WTC11 (cell line): ENCODE measurements at regions not wholly inside any gene's neighbourhood (a gene's known extent, or its start where the extent isn't known, plus 50 kb on each side); places are given as distances from the start of the nearest gene placed in this dataset.

Experiments used
- ATAC-seq: fragments of 200-7000 bp; cut with Tn5 transposase; 2 replicates; pipeline ENCODE4 v1.10.0; 2021; ENCODE audit warnings: mild to moderate bottlenecking, moderate library complexity
- CTCF ChIA-PET: fragments of 300-600 bp; sonication (Branson Sonifier 250); formaldehyde crosslinking; loops from one replicate; lab custom pipeline; 2021; ENCODE audit warnings: antibody characterized with exemption; lab: Charles Lee
- POLR2A ChIA-PET: fragments of 350-600 bp; sonication (Branson Sonifier 250); formaldehyde crosslinking; loops from one replicate; lab custom pipeline; 2021; ENCODE audit warnings: antibody characterized with exemption; lab: Charles Lee
- DNase-seq: peaks from one replicate; pipeline ENCODE4 v3.0.0; 2021; ENCODE audit warnings: low spot score
- H3K27ac Mint-ChIP-seq: 2 replicates; pipeline ENCODE4 v1.8.0; 2021; ENCODE audit warnings: mixed read lengths
- H3K27me3 Mint-ChIP-seq: 2 replicates; pipeline ENCODE4 v1.8.0; 2021; ENCODE audit warnings: low read depth, mild to moderate bottlenecking, moderate library complexity, mixed read lengths
- H3K36me3 Mint-ChIP-seq: 2 replicates; pipeline ENCODE4 v1.8.0; 2021; ENCODE audit warnings: mixed read lengths
- H3K4me1 Mint-ChIP-seq: 2 replicates; pipeline ENCODE4 v1.8.0; 2022; ENCODE audit warnings: mixed read lengths
- H3K4me3 Mint-ChIP-seq: 2 replicates; pipeline ENCODE4 v1.8.0; 2021; ENCODE audit warnings: mild to moderate bottlenecking, moderate library complexity, mixed read lengths
- H3K9me3 Mint-ChIP-seq: 2 replicates; pipeline ENCODE4 v1.8.0; 2021; ENCODE audit warnings: mixed read lengths
- E2F5 ChIP-seq: sonication (generic); formaldehyde crosslinking; IDR thresholded peaks from 2 replicates; pipeline ENCODE4 v1.8.1; 2022; ENCODE audit warnings: mild to moderate bottlenecking, moderate library complexity, missing genetic modification reagents
- ESRRA ChIP-seq: sonication (generic); formaldehyde crosslinking; IDR thresholded peaks from 2 replicates; pipeline ENCODE4 v1.8.1; 2022; ENCODE audit warnings: mild to moderate bottlenecking, missing genetic modification reagents, borderline replicate concordance
- ETV6 ChIP-seq: sonication (generic); formaldehyde crosslinking; IDR thresholded peaks from 2 replicates; pipeline ENCODE4 v1.8.1; 2022; ENCODE audit warnings: mild to moderate bottlenecking, missing genetic modification reagents
- FOXJ3 ChIP-seq: sonication (generic); formaldehyde crosslinking; IDR thresholded peaks from 2 replicates; pipeline ENCODE4 v1.9.0; 2021; ENCODE audit warnings: missing genetic modification reagents, mild to moderate bottlenecking, borderline replicate concordance
- FOXK1 ChIP-seq: sonication (generic); formaldehyde crosslinking; IDR thresholded peaks from 2 replicates; pipeline ENCODE4 v1.8.0; 2022; ENCODE audit warnings: mild to moderate bottlenecking, moderate library complexity, missing genetic modification reagents
- FOXP4 ChIP-seq: sonication (generic); formaldehyde crosslinking; IDR thresholded peaks from 2 replicates; pipeline ENCODE4 v1.8.0; 2022; ENCODE audit warnings: mild to moderate bottlenecking, missing genetic modification reagents
- GTF2I ChIP-seq: fragments of 250-450 bp; sonication (Bioruptor Pico); conservative IDR thresholded peaks from 2 replicates; pipeline ENCODE4 v1.4.0; 2021; ENCODE audit warnings: mild to moderate bottlenecking
- HMGXB4 ChIP-seq: sonication (generic); formaldehyde crosslinking; IDR thresholded peaks from 2 replicates; pipeline ENCODE4 v1.8.1; 2023; ENCODE audit warnings: mild to moderate bottlenecking, moderate library complexity, missing genetic modification reagents
- JAZF1 ChIP-seq: fragments of 250-450 bp; sonication (Bioruptor Pico); IDR thresholded peaks from 2 replicates; pipeline ENCODE4 v1.9.0; 2021; ENCODE audit warnings: moderate library complexity, mild to moderate bottlenecking, inconsistent platforms
- MYBL2 ChIP-seq: sonication (generic); formaldehyde crosslinking; IDR thresholded peaks from 2 replicates; pipeline ENCODE4 v1.8.1; 2023; ENCODE audit warnings: mild to moderate bottlenecking, moderate library complexity, missing genetic modification reagents
- NFATC4 ChIP-seq: fragments of 250-450 bp; sonication (Bioruptor Pico); IDR thresholded peaks from 2 replicates; pipeline ENCODE4 v1.9.0; 2021; ENCODE audit warnings: mild to moderate bottlenecking
- RORB ChIP-seq: fragments of 250-450 bp; sonication (Bioruptor Pico); IDR thresholded peaks from 2 replicates; pipeline ENCODE4 v1.9.0; 2021; ENCODE audit warnings: mild to moderate bottlenecking
- TP53 ChIP-seq: sonication (generic); formaldehyde crosslinking; IDR thresholded peaks from 2 replicates; pipeline ENCODE4 v1.8.1; 2023; ENCODE audit warnings: mild to moderate bottlenecking, missing genetic modification reagents
- USF1 ChIP-seq: sonication (generic); formaldehyde crosslinking; IDR thresholded peaks from 2 replicates; pipeline ENCODE4 v1.8.0; 2022; ENCODE audit warnings: mild to moderate bottlenecking, missing genetic modification reagents
- ZNF121 ChIP-seq: sonication (generic); formaldehyde crosslinking; IDR thresholded peaks from 2 replicates; pipeline ENCODE4 v1.8.0; 2023; ENCODE audit warnings: missing genetic modification reagents
- ZNF416 ChIP-seq: fragments of 250-450 bp; sonication (Bioruptor Pico); IDR thresholded peaks from 2 replicates; pipeline ENCODE4 v1.9.0; 2021; ENCODE audit warnings: mild to moderate bottlenecking, inconsistent platforms
- ZNF423 ChIP-seq: fragments of 250-450 bp; sonication (Bioruptor Pico); IDR thresholded peaks from 2 replicates; pipeline ENCODE4 v2.1.2; 2022; ENCODE audit warnings: mild to moderate bottlenecking, moderate library complexity
- TF ChIP-seq, protein P1 (sequence below): fragments of 250-450 bp; sonication (Bioruptor Pico); IDR thresholded peaks from 2 replicates; pipeline ENCODE4 v1.8.0; 2021; ENCODE audit warnings: mild to moderate bottlenecking

- Mint-ChIP-seq H3K4me1 (peaks cover under 1% of the 10 kb centered on the region; the same call in 1 of the 2 replicates), H3K9me3 (peaks cover 62% of the 10 kb centered on the region), H3K4me3 (no peak overlapping the region), H3K27me3 (peaks cover 3% of the 10 kb centered on the region; the same call in 1 of the 2 replicates), H3K27ac (no peak overlapping the region), H3K36me3 (peaks cover 18% of the 10 kb centered on the region)
- TF ChIP-seq GTF2I (no peak), ZNF416 (CRISPR knock-in tag) (no peak), ZNF121 (CRISPR knock-in tag) (no peak), RORB (CRISPR knock-in tag) (no peak), JAZF1 (CRISPR knock-in tag) (no peak), ZNF423 (no peak), USF1 (CRISPR knock-in tag) (no peak), FOXP4 (CRISPR knock-in tag) (no peak), ESRRA (CRISPR knock-in tag) (no peak)
- TF ChIP-seq, protein P1, sequence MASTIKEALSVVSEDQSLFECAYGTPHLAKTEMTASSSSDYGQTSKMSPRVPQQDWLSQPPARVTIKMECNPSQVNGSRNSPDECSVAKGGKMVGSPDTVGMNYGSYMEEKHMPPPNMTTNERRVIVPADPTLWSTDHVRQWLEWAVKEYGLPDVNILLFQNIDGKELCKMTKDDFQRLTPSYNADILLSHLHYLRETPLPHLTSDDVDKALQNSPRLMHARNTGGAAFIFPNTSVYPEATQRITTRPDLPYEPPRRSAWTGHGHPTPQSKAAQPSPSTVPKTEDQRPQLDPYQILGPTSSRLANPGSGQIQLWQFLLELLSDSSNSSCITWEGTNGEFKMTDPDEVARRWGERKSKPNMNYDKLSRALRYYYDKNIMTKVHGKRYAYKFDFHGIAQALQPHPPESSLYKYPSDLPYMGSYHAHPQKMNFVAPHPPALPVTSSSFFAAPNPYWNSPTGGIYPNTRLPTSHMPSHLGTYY (CRISPR knock-in tag): no peak
- POLR2A ChIA-PET: no interaction called here
- DNase-seq: no peak
- CTCF ChIA-PET: no interaction called here
- ATAC-seq: no peak
Measured at GRCh38 chr15:31828594-31828993, 201.7 kb upstream of the CHRNA7 start.

GRCh38 chr15:31830591-31830990, 199.7 kb upstream of the CHRNA7 start:
- ChIA-PET CTCF (no interaction called here), POLR2A (no interaction called here)
- peaks cover 3% of the 10 kb centered on the region; the same call in 1 of the 2 replicates for H3K27me3 Mint-ChIP-seq
- no peaks in the 10 kb centered on the region for H3K4me1 Mint-ChIP-seq
- TF ChIP-seq FOXK1 (CRISPR knock-in tag) (no peak), RORB (CRISPR knock-in tag) (no peak), NFATC4 (CRISPR knock-in tag) (no peak), ETV6 (CRISPR knock-in tag) (no peak), E2F5 (CRISPR knock-in tag) (no peak), FOXJ3 (no peak), TP53 (CRISPR knock-in tag) (no peak), HMGXB4 (CRISPR knock-in tag) (no peak)
- DNase-seq (no peak), ATAC-seq (no peak)
- no peak overlapping the region for H3K4me3 Mint-ChIP-seq
- H3K27ac Mint-ChIP-seq: no peak overlapping the region
- peaks cover 54% of the 10 kb centered on the region for H3K9me3 Mint-ChIP-seq
- peaks cover 12% of the 10 kb centered on the region for H3K36me3 Mint-ChIP-seq

DNA sequence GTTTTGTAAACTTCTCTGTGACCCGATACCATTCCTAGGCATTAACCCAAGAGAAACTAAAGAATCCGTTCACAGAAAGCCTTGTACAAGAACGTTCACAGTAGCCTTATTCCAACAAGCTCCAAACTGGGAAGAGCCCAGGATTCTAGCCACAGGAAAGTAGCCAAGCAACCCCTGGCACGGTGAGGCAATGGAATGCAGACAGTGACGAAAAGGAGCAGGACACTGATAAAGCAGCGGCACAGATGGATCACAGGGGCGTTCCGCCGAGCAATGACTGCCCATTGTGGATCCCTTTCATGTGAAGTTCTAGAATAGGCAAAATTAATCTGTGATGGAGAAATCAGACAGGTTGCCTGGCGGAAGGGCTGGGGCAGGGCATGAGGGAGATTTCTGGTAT, 198.7 kb upstream of the CHRNA7 start:
- ATAC-seq: no peak
- Mint-ChIP-seq H3K4me1 (no peaks in the 10 kb centered on the region), H3K36me3 (peaks cover 6% of the 10 kb centered on the region), H3K4me3 (no peak overlapping the region), H3K9me3 (peaks cover 45% of the 10 kb centered on the region), H3K27ac (no peak overlapping the region), H3K27me3 (peaks cover 3% of the 10 kb centered on the region; the same call in 1 of the 2 replicates)
- ChIA-PET CTCF (no interaction called here), POLR2A (no interaction called here)
- DNase-seq: no peak
- TF ChIP-seq MYBL2: no peak
